ENCODE measurements at regions not wholly inside any gene's neighbourhood (a gene's known extent, or its start where the extent isn't known, plus 50 kb on each side); places are given as distances from the start of the nearest gene placed in this dataset.

GRCh38 chr5:39518516-39518915 is 93.7 kb upstream of the DAB2 start:
- DNase-seq (ENCODE audit: extremely low read depth, insufficient read length), result no peak
- H3K27me3 ChIP-seq (replicated peaks; ENCODE audit: control insufficient read depth, insufficient read depth, low read length), result no peaks in the 10 kb centered on the region
- no peak overlapping the region for H3K4me3 ChIP-seq (replicated peaks; ENCODE audit: low read depth, low read length)
- no peaks in the 10 kb centered on the region for H3K36me3 ChIP-seq (ENCODE audit: control insufficient read depth, insufficient read depth, low read length)
- no peak for TF ChIP-seq CTCF (IDR thresholded peaks at IDR 0.05; ENCODE audit: insufficient read depth, low read length, poor library complexity, severe bottlenecking)

- no peak for TF ChIP-seq CTCF (IDR thresholded peaks at IDR 0.05; ENCODE audit: insufficient read depth, low read length, poor library complexity, severe bottlenecking)
- no peaks in the 10 kb centered on the region for H3K27me3 ChIP-seq (replicated peaks; ENCODE audit: control insufficient read depth, insufficient read depth, low read length)
- no peak overlapping the region for H3K4me3 ChIP-seq (replicated peaks; ENCODE audit: low read depth, low read length)
- DNase-seq (ENCODE audit: extremely low read depth, insufficient read length), result no peak
- no peaks in the 10 kb centered on the region for H3K36me3 ChIP-seq (ENCODE audit: control insufficient read depth, insufficient read depth, low read length)
These were observed 93.0 kb upstream of the DAB2 start for GRCh38 chr5:39517800-39518199.

- H3K36me3 ChIP-seq (ENCODE audit: control insufficient read depth, insufficient read depth, low read length), result no peaks in the 10 kb centered on the region
- DNase-seq (ENCODE audit: extremely low read depth, insufficient read length), result no peak
- H3K4me3 ChIP-seq (replicated peaks; ENCODE audit: low read depth, low read length), result no peak overlapping the region
- H3K27me3 ChIP-seq (replicated peaks; ENCODE audit: control insufficient read depth, insufficient read depth, low read length), result no peaks in the 10 kb centered on the region; the same call in 1 of the 2 replicates
- TF ChIP-seq CTCF (IDR thresholded peaks at IDR 0.05; ENCODE audit: insufficient read depth, low read length, poor library complexity, severe bottlenecking), result no peak
These were observed 91.1 kb upstream of the DAB2 start for GRCh38 chr5:39515881-39516280.

GRCh38 chr5:39513236-39513635 is 88.5 kb upstream of the DAB2 start:
- Histone ChIP-seq H3K27me3 (replicated peaks; ENCODE audit: control insufficient read depth, insufficient read depth, low read length) (no peaks in the 10 kb centered on the region; the same call in 1 of the 2 replicates), H3K4me3 (replicated peaks; ENCODE audit: low read depth, low read length) (no peak overlapping the region), H3K36me3 (ENCODE audit: control insufficient read depth, insufficient read depth, low read length) (no peaks in the 10 kb centered on the region)
- no peak for DNase-seq (ENCODE audit: extremely low read depth, insufficient read length)
- TF ChIP-seq CTCF (IDR thresholded peaks at IDR 0.05; ENCODE audit: insufficient read depth, low read length, poor library complexity, severe bottlenecking), result no peak

DNA sequence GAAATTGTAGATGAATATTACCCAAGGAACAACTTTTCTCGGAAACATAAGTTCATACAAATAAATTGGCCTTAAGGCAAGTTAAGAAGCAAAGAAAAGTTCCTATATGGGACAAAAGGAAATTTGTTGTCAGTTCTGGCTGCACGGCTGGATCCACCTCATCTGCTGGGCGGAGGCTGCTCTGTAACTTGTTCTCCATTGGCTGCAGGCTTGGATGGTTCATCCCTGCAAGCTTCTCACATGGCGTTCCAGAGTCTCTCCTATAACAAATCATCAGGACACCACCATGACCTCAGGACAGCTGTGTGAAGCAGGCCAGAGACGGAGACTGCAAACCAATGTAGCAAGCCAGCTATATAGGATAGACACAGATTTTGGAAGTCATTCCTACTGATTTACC is 81.4 kb upstream of the DAB2 start:
- no peaks in the 10 kb centered on the region for H3K36me3 ChIP-seq (ENCODE audit: control insufficient read depth, insufficient read depth, low read length)
- no peak for DNase-seq (ENCODE audit: extremely low read depth, insufficient read length)
- no peak for TF ChIP-seq CTCF (IDR thresholded peaks at IDR 0.05; ENCODE audit: insufficient read depth, low read length, poor library complexity, severe bottlenecking)
- H3K4me3 ChIP-seq (replicated peaks; ENCODE audit: low read depth, low read length), result no peak overlapping the region
- no peaks in the 10 kb centered on the region for H3K27me3 ChIP-seq (replicated peaks; ENCODE audit: control insufficient read depth, insufficient read depth, low read length)

GRCh38 chr5:39505791-39506190 is 81.0 kb upstream of the DAB2 start:
- H3K27me3 ChIP-seq (replicated peaks; ENCODE audit: control insufficient read depth, insufficient read depth, low read length), result no peaks in the 10 kb centered on the region
- no peaks in the 10 kb centered on the region for H3K36me3 ChIP-seq (ENCODE audit: control insufficient read depth, insufficient read depth, low read length)
- DNase-seq (ENCODE audit: extremely low read depth, insufficient read length), result no peak
- TF ChIP-seq CTCF (IDR thresholded peaks at IDR 0.05; ENCODE audit: insufficient read depth, low read length, poor library complexity, severe bottlenecking), result no peak
- H3K4me3 ChIP-seq (replicated peaks; ENCODE audit: low read depth, low read length), result no peak overlapping the region
